H9 (cell line): ENCODE measurements at regions not wholly inside any gene's neighbourhood (a gene's known extent, or its start where the extent isn't known, plus 50 kb on each side); places are given as distances from the start of the nearest gene placed in this dataset.

ENCODE experiments used
- DNase-seq: peaks from one replicate; pipeline ENCODE4 v3.0.0-alpha.2; 2017
- H2AFZ ChIP-seq: one replicate; pipeline ENCODE4 v1.6.1; 2013; ENCODE audit warnings: mild to moderate bottlenecking, low read length, control low read depth, moderate library complexity
- H2AK5ac ChIP-seq: 2 replicates; pipeline ENCODE4 v1.6.1; 2013; ENCODE audit warnings: low read length, control low read depth, mixed read lengths; ENCODE audit not compliant: insufficient read length
- H2BK120ac ChIP-seq: one replicate; pipeline ENCODE4 v1.6.1; 2013; ENCODE audit warnings: low read depth, mild to moderate bottlenecking, low read length, control low read depth, inconsistent platforms; ENCODE audit not compliant: poor library complexity, severe bottlenecking
- H2BK12ac ChIP-seq: 2 replicates; pipeline ENCODE4 v1.6.1; 2013; ENCODE audit warnings: low read length, control low read depth, mixed read lengths, low read depth; ENCODE audit not compliant: insufficient read length
- H2BK15ac ChIP-seq: 2 replicates; pipeline ENCODE4 v1.6.1; 2013; ENCODE audit warnings: low read depth, low read length, control low read depth
- H2BK20ac ChIP-seq: one replicate; pipeline ENCODE4 v1.6.1; 2013; ENCODE audit warnings: low read depth, mild to moderate bottlenecking, low read length, control low read depth, inconsistent platforms; ENCODE audit not compliant: poor library complexity, severe bottlenecking
- H2BK5ac ChIP-seq: 2 replicates; pipeline ENCODE4 v1.6.1; 2013; ENCODE audit warnings: low read length, control low read depth, mixed read lengths; ENCODE audit not compliant: insufficient read length
- H3K14ac ChIP-seq: 2 replicates; pipeline ENCODE4 v1.6.1; 2013; ENCODE audit warnings: low read length, control low read depth; ENCODE audit not compliant: insufficient read depth
- H3K18ac ChIP-seq: 2 replicates; pipeline ENCODE4 v1.6.1; 2013; ENCODE audit warnings: low read depth, mild to moderate bottlenecking, mixed read lengths, low read length, control low read depth; ENCODE audit not compliant: insufficient read length
- H3K23ac ChIP-seq: 2 replicates; pipeline ENCODE4 v1.6.1; 2013; ENCODE audit warnings: low read length, control low read depth, mixed read lengths, low read depth; ENCODE audit not compliant: insufficient read length
- H3K23me2 ChIP-seq: 2 replicates; pipeline ENCODE4 v1.6.1; 2013; ENCODE audit warnings: low read depth, mild to moderate bottlenecking, mixed read lengths, low read length, control low read depth; ENCODE audit not compliant: insufficient read length, poor library complexity, severe bottlenecking
- H3K27ac ChIP-seq: 2 replicates; pipeline ENCODE4 v1.5.1; 2013; ENCODE audit warnings: low read length, control low read depth, mixed read lengths, low read depth; ENCODE audit not compliant: insufficient read length
- H3K27me3 ChIP-seq: 2 replicates; pipeline ENCODE4 v1.6.1; 2013; ENCODE audit warnings: low read length, control low read depth, inconsistent platforms; ENCODE audit not compliant: insufficient read depth
- H3K4ac ChIP-seq: 2 replicates; pipeline ENCODE4 v1.6.1; 2013; ENCODE audit warnings: low read depth, mild to moderate bottlenecking, control low read depth, inconsistent platforms, low read length, moderate library complexity
- H3K4me1 ChIP-seq: 2 replicates; pipeline ENCODE4 v1.6.1; 2013; ENCODE audit warnings: low read length, control low read depth, inconsistent platforms; ENCODE audit not compliant: insufficient read depth
- H3K4me2 ChIP-seq: 2 replicates; pipeline ENCODE4 v1.6.1; 2013; ENCODE audit warnings: low read length, control low read depth, mixed read lengths; ENCODE audit not compliant: insufficient read length, insufficient read depth
- H3K56ac ChIP-seq: 2 replicates; pipeline ENCODE4 v1.6.1; 2013; ENCODE audit warnings: low read depth, mild to moderate bottlenecking, mixed read lengths, low read length, control low read depth; ENCODE audit not compliant: insufficient read length
- H3K79me1 ChIP-seq: 2 replicates; pipeline ENCODE4 v1.6.1; 2013; ENCODE audit warnings: low read depth, mild to moderate bottlenecking, moderate library complexity, low read length, control low read depth, inconsistent platforms; ENCODE audit not compliant: insufficient read depth, poor library complexity, severe bottlenecking
- H3K79me2 ChIP-seq: 2 replicates; pipeline ENCODE4 v1.6.1; 2013; ENCODE audit warnings: low read length, control low read depth, inconsistent platforms; ENCODE audit not compliant: insufficient read depth
- H3K9ac ChIP-seq: 2 replicates; pipeline ENCODE4 v1.6.1; 2013; ENCODE audit warnings: low read length, control low read depth, mixed read lengths; ENCODE audit not compliant: insufficient read length; ENCODE audit errors: extremely low read depth
- H3K9me3 ChIP-seq: one replicate; pipeline ENCODE4 v1.6.1; 2013; ENCODE audit warnings: low read depth, low read length, inconsistent platforms; ENCODE audit not compliant: control insufficient read depth
- H3T11ph ChIP-seq: one replicate; pipeline ENCODE4 v1.6.1; 2013; ENCODE audit warnings: mild to moderate bottlenecking, low read length, control low read depth, inconsistent platforms
- H4K20me1 ChIP-seq: one replicate; pipeline ENCODE4 v1.6.1; 2013; ENCODE audit not compliant: control insufficient read depth, insufficient read length, insufficient read depth
- H4K5ac ChIP-seq: 2 replicates; pipeline ENCODE4 v1.6.1; 2013; ENCODE audit warnings: low read depth, mild to moderate bottlenecking, mixed read lengths, low read length, control low read depth; ENCODE audit not compliant: insufficient read length
- H4K8ac ChIP-seq: replicated peaks from 2 replicates; pipeline ENCODE4 v1.6.1; 2013; ENCODE audit warnings: low read length, control low read depth, mixed read lengths, low read depth; ENCODE audit not compliant: insufficient read length
- H4K91ac ChIP-seq: 2 replicates; pipeline ENCODE4 v1.6.1; 2013; ENCODE audit warnings: low read depth, mild to moderate bottlenecking, moderate library complexity, mixed read lengths, low read length, control low read depth; ENCODE audit not compliant: insufficient read length
- H3K27ac Mint-ChIP-seq, 3 experiments: 2 replicates in 2 of 3; 3 replicates in 1 of 3; pipeline ENCODE4 v1.8.0; 2020 to 2021; ENCODE audit warnings: mixed read lengths in 3 of 3, mild to moderate bottlenecking in 1 of 3, moderate library complexity in 1 of 3
- H3K27me3 Mint-ChIP-seq: 2 replicates; pipeline ENCODE4 v1.8.0; 2021; ENCODE audit warnings: low read depth, mild to moderate bottlenecking, moderate library complexity, mixed read lengths
- H3K36me3 Mint-ChIP-seq, 3 experiments: 2 replicates in 2 of 3; 3 replicates in 1 of 3; pipeline ENCODE4 v1.8.0; 2020 to 2021; ENCODE audit warnings: low read depth in 3 of 3, mixed read lengths in 3 of 3; ENCODE audit not compliant: insufficient read depth in 1 of 3
- H3K4me1 Mint-ChIP-seq, 2 experiments: 2 replicates each; pipeline ENCODE4 v1.8.0; 2020; ENCODE audit warnings: mixed read lengths in 2 of 2
- H3K4me3 Mint-ChIP-seq, 2 experiments: 2 replicates in 1 of 2; 3 replicates in 1 of 2; pipeline ENCODE4 v1.8.0; 2020 to 2021; ENCODE audit warnings: mild to moderate bottlenecking in 2 of 2, mixed read lengths in 2 of 2, moderate library complexity in 1 of 2
- H3K9me3 Mint-ChIP-seq, 2 experiments: 2 replicates in 1 of 2; 3 replicates in 1 of 2; pipeline ENCODE4 v1.8.0; 2020; ENCODE audit warnings: mild to moderate bottlenecking in 2 of 2, mixed read lengths in 2 of 2, moderate library complexity in 1 of 2
- WGBS: extraction: QIAGEN DNeasy Blood & Tissue Kit; methylation state at CpG from one replicate; pipeline ENCODE4 v1.1.7; 2013; ENCODE audit warnings: missing lambda C conversion rate, low lambda C conversion rate, mixed read lengths; ENCODE audit not compliant: insufficient read length; ENCODE audit errors: extremely low coverage; 5-methylcytosine and 5-hydroxymethylcytosine counted together
- TF ChIP-seq, protein P1 (sequence below): fragments of 200-600 bp; sonication (generic); conservative IDR thresholded peaks from 3 replicates; pipeline ENCODE4 v1.8.0; 2021; ENCODE audit warnings: antibody characterized with exemption, mild to moderate bottlenecking

DNA sequence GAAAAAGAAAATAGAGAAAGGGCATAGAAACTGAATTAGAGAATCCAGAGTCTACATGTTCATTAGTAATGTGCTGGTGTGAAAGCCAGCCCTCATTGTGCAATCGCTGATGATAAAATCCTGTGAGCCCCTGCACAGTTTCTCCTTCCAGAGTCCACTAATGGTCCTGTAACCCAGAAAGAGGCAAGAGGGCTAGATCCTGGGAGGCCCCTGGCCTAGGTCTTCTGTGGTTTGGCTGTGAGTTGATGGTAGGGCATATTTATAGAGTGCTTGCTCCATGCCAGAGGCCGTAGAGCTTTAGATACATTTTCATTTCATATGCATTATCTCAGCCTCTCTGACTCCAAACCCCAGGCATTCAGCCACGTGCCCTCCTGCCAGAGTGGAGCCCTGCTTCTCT is 94.9 kb upstream of the MTHFD1L start:
- H3K4me3 Mint-ChIP-seq = no peak overlapping the region
- Histone ChIP-seq H3K23ac (no peak overlapping the region), H4K20me1 (no peaks in the 10 kb centered on the region), H2BK120ac (no peak overlapping the region), H3K23me2 (no peaks in the 10 kb centered on the region), H3K9me3 (no peaks in the 10 kb centered on the region), H2AK5ac (no peak overlapping the region), H4K91ac (no peak overlapping the region), H2BK5ac (no peak overlapping the region), H3K4me1 (no peaks in the 10 kb centered on the region; the same call in 1 of the 2 replicates), H3K56ac (no peak overlapping the region), H4K5ac (no peak overlapping the region), H3K4me2 (no peak overlapping the region), H3K79me2 (no peaks in the 10 kb centered on the region), H3K4ac (no peak overlapping the region), H3K27ac (no peak overlapping the region), H2BK12ac (no peak overlapping the region), H3K27me3 (no peaks in the 10 kb centered on the region), H2BK15ac (no peak overlapping the region), H3K79me1 (no peaks in the 10 kb centered on the region), H2AFZ (no peak overlapping the region), H3T11ph (no peak overlapping the region), H2BK20ac (no peak overlapping the region), H3K9ac (no peak overlapping the region), H3K18ac (no peak overlapping the region), H3K14ac (no peak overlapping the region), H4K8ac (no peak overlapping the region)
- peaks cover 11 to 14% of the 10 kb centered on the region in 2 experiments; a peak in 4 of 5 replicates for H3K9me3 Mint-ChIP-seq
- WGBS = no CpG with 5 or more reads among the region's 3 CpGs
- no peak for DNase-seq
- TF ChIP-seq, protein P1, sequence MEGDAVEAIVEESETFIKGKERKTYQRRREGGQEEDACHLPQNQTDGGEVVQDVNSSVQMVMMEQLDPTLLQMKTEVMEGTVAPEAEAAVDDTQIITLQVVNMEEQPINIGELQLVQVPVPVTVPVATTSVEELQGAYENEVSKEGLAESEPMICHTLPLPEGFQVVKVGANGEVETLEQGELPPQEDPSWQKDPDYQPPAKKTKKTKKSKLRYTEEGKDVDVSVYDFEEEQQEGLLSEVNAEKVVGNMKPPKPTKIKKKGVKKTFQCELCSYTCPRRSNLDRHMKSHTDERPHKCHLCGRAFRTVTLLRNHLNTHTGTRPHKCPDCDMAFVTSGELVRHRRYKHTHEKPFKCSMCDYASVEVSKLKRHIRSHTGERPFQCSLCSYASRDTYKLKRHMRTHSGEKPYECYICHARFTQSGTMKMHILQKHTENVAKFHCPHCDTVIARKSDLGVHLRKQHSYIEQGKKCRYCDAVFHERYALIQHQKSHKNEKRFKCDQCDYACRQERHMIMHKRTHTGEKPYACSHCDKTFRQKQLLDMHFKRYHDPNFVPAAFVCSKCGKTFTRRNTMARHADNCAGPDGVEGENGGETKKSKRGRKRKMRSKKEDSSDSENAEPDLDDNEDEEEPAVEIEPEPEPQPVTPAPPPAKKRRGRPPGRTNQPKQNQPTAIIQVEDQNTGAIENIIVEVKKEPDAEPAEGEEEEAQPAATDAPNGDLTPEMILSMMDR = no peak
- H3K27ac Mint-ChIP-seq = no peak overlapping the region
- H3K4me1 Mint-ChIP-seq = peaks cover 21 to 22% of the 10 kb centered on the region in 2 experiments
- no peaks in the 10 kb centered on the region for H3K27me3 Mint-ChIP-seq
- peaks cover 4 to 15% (median 4%) of the 10 kb centered on the region in 3 experiments; a peak in 5 of 7 replicates for H3K36me3 Mint-ChIP-seq
